Fibroblast of pulmonary artery (primary cell): ENCODE measurements at regions not wholly inside any gene's neighbourhood (a gene's known extent, or its start where the extent isn't known, plus 50 kb on each side); places are given as distances from the start of the nearest gene placed in this dataset.

Experiments
- DNase-seq: peaks from one replicate; pipeline ENCODE4 v3.0.0-alpha.2; 2010; ENCODE audit warnings: low read depth
- H3K4me3 ChIP-seq: replicated peaks from 2 replicates; pipeline ENCODE4 v1.5.1; 2011; ENCODE audit warnings: low read depth, mild to moderate bottlenecking, control low read depth, low read length, moderate library complexity
- CTCF ChIP-seq: IDR thresholded peaks from 2 replicates; pipeline ENCODE4 v1.5.1; 2011; ENCODE audit warnings: mild to moderate bottlenecking, control low read depth, low read length, inconsistent platforms; ENCODE audit errors: missing control alignments

GRCh38 chr3:31240874-31241273 lies 291.9 kb upstream of the STT3B start:
- H3K4me3 ChIP-seq = no peak overlapping the region
- no peak for DNase-seq
- TF ChIP-seq CTCF = no peak

- no peak for DNase-seq
- TF ChIP-seq CTCF = no peak
- no peak overlapping the region for H3K4me3 ChIP-seq
Measured at GRCh38 chr3:31241533-31241932, 291.2 kb upstream of the STT3B start.

GRCh38 chr3:31242026-31242960 lies 290.4 kb upstream of the STT3B start:
- TF ChIP-seq CTCF = no peak
- DNase-seq = no peak
- no peak overlapping the region for H3K4me3 ChIP-seq

- H3K4me3 ChIP-seq = no peak overlapping the region
- no peak for TF ChIP-seq CTCF
- peak; percentile 20 for DNase-seq
Measured at GRCh38 chr3:31244929-31245817, 287.6 kb upstream of the STT3B start.

GRCh38 chr3:31246293-31247062 lies 286.2 kb upstream of the STT3B start:
- DNase-seq = no peak
- TF ChIP-seq CTCF = no peak
- H3K4me3 ChIP-seq = no peak overlapping the region

- no peak for TF ChIP-seq CTCF
- H3K4me3 ChIP-seq = no peak overlapping the region
- no peak for DNase-seq
Measured at GRCh38 chr3:31247063-31247447, 285.7 kb upstream of the STT3B start.
